Endothelial cell of umbilical vein (primary cell): ENCODE measurements at regions not wholly inside any gene's neighbourhood (a gene's known extent, or its start where the extent isn't known, plus 50 kb on each side); places are given as distances from the start of the nearest gene placed in this dataset.

Experiments used
- BruUV-seq: library from RNA; stranded (reverse); fragments of 400-500 nt; replicated peaks from 2 replicates; lab custom pipeline; 2021; lab: Mats Ljungman, UMichigan
- CTCF ChIA-PET: fragments of 300-600, 350-600 bp; sonication (Branson Sonifier 250); formaldehyde crosslinking; loops from one replicate; lab custom pipeline; 2021; ENCODE audit warnings: antibody characterized with exemption, inconsistent platforms; lab: Charles Lee
- POLR2A ChIA-PET: fragments of 300-600, 350-600 bp; sonication (Branson Sonifier 250); formaldehyde crosslinking; loops from one replicate; lab custom pipeline; 2021; ENCODE audit warnings: antibody characterized with exemption, inconsistent platforms; lab: Charles Lee
- DNase-seq: peaks from one replicate; pipeline ENCODE4 v3.0.0-alpha.2; 2011; ENCODE audit warnings: low read depth, low spot score
- FAIRE-seq: peaks from 2 replicates; lab custom pipeline; 2011; peaks lifted over from hg19 to GRCh38; lab: Jason Lieb, UNC
- H2AFZ ChIP-seq: 2 replicates; pipeline ENCODE4 v1.6.0; 2012; ENCODE audit warnings: low read depth, low read length, control low read depth, inconsistent platforms
- H3K27ac ChIP-seq: 2 replicates; pipeline ENCODE4 v1.5.1; 2011; ENCODE audit warnings: low read depth, mild to moderate bottlenecking, control low read depth, low read length, moderate library complexity; ENCODE audit not compliant: insufficient read depth
- H3K27me3 ChIP-seq, 2 experiments: 2 replicates each; pipeline versions ENCODE4 v1.6.0 to v1.6.1; 2011; ENCODE audit warnings: low read length in 2 of 2, mixed read lengths in 1 of 2; ENCODE audit not compliant: control insufficient read depth in 2 of 2, insufficient read depth in 2 of 2
- H3K36me3 ChIP-seq, 2 experiments: 2 replicates in 1 of 2; 3 replicates in 1 of 2; pipeline ENCODE4 v1.5.1; 2011; ENCODE audit warnings: low read length in 2 of 2, mild to moderate bottlenecking in 1 of 2, moderate library complexity in 1 of 2; ENCODE audit not compliant: control insufficient read depth in 2 of 2, insufficient read depth in 2 of 2; ENCODE audit errors: extremely low read depth in 1 of 2
- H3K4me1 ChIP-seq: 3 replicates; pipeline ENCODE4 v1.5.1; 2011; ENCODE audit warnings: mild to moderate bottlenecking, low read length; ENCODE audit not compliant: control insufficient read depth, insufficient read depth; ENCODE audit errors: extremely low read depth
- H3K4me2 ChIP-seq: 2 replicates; pipeline ENCODE4 v1.6.1; 2011; ENCODE audit warnings: low read length, control low read depth, mixed read lengths; ENCODE audit not compliant: insufficient read depth
- H3K4me3 ChIP-seq, 3 experiments: fragments of 200-600 bp in 1 of 3; sonication (generic), shearing (Covaris generic) in 1 of 3; replicated peaks in 1 of 3; 2 replicates each; pipeline ENCODE4 v1.5.1; 2011 to 2016; ENCODE audit warnings: control low read depth in 3 of 3, low read length in 3 of 3, mild to moderate bottlenecking in 2 of 3, inconsistent platforms in 1 of 3, low read depth in 1 of 3, moderate library complexity in 1 of 3; ENCODE audit not compliant: insufficient read depth in 1 of 3
- H3K79me2 ChIP-seq: 2 replicates; pipeline ENCODE4 v1.6.0; 2012; ENCODE audit warnings: low read length, inconsistent platforms; ENCODE audit not compliant: control insufficient read depth, insufficient read depth
- H3K9ac ChIP-seq: replicated peaks from 2 replicates; pipeline ENCODE3; 2011; ENCODE audit warnings: low read length, control low read depth; ENCODE audit not compliant: insufficient read depth; ENCODE audit errors: extremely low read depth
- H3K9me1 ChIP-seq: replicated peaks from 3 replicates; pipeline ENCODE4 v1.6.0; 2011; ENCODE audit warnings: mild to moderate bottlenecking, low read length; ENCODE audit not compliant: control insufficient read depth, insufficient read depth; ENCODE audit errors: extremely low read depth
- H3K9me3 ChIP-seq: replicated peaks from 2 replicates; pipeline ENCODE4 v1.5.1; 2012; ENCODE audit warnings: low read length, inconsistent platforms; ENCODE audit not compliant: control insufficient read depth, insufficient read depth
- H4K20me1 ChIP-seq: replicated peaks from 2 replicates; pipeline ENCODE3; 2011; ENCODE audit warnings: mild to moderate bottlenecking, low read length; ENCODE audit not compliant: control insufficient read depth, insufficient read depth; ENCODE audit errors: extremely low read depth
- CTCF ChIP-seq, 2 donors: IDR thresholded peaks; 1 replicate in 1 of 2; 2 replicates in 1 of 2; pipeline ENCODE4 v1.5.1; 2011; ENCODE audit warnings: low read length in 2 of 2, mild to moderate bottlenecking in 2 of 2, moderate library complexity in 2 of 2, control low read depth in 1 of 2, inconsistent platforms in 1 of 2, low read depth in 1 of 2; ENCODE audit not compliant: insufficient read depth in 1 of 2; ENCODE audit errors: extremely low read depth in 1 of 2
- EZH2 ChIP-seq: IDR thresholded peaks from 2 replicates; pipeline ENCODE4 v1.6.1; 2012; ENCODE audit warnings: borderline replicate concordance, low read depth, mild to moderate bottlenecking, moderate library complexity, low read length, inconsistent platforms; ENCODE audit not compliant: severe bottlenecking
- FOS ChIP-seq: IDR thresholded peaks from 2 replicates; pipeline ENCODE4 v1.6.1; 2011; ENCODE audit warnings: mild to moderate bottlenecking, low read length, moderate library complexity, borderline replicate concordance; ENCODE audit not compliant: insufficient read depth
- GATA2 ChIP-seq: IDR thresholded peaks from 2 replicates; pipeline ENCODE4 v1.7.0; 2011; ENCODE audit warnings: low read depth, mild to moderate bottlenecking, moderate library complexity, mixed read lengths, low read length; ENCODE audit not compliant: insufficient read length, insufficient read depth
- JUN ChIP-seq: IDR thresholded peaks from 2 replicates; pipeline ENCODE4 v1.6.1; 2011; ENCODE audit warnings: borderline replicate concordance, low read depth; ENCODE audit not compliant: insufficient read length, insufficient read depth
- MAX ChIP-seq: IDR thresholded peaks from 2 replicates; pipeline ENCODE4 v1.6.1; 2011; ENCODE audit not compliant: insufficient read depth, insufficient read length
- MYC ChIP-seq: IDR thresholded peaks from one replicate; pipeline ENCODE4 v1.6.1; 2011; ENCODE audit warnings: mild to moderate bottlenecking, low read depth, low read length
- POLR2A ChIP-seq: IDR thresholded peaks from 2 replicates; pipeline ENCODE4 v1.6.1; 2012; ENCODE audit warnings: low read depth, mild to moderate bottlenecking, control low read depth, low read length
- POLR2AphosphoS5 ChIP-seq: IDR thresholded peaks from 2 replicates; pipeline ENCODE4 v1.6.1; 2012; ENCODE audit warnings: low read depth, mild to moderate bottlenecking, control low read depth, low read length, moderate library complexity; ENCODE audit not compliant: insufficient read depth
- dilution Hi-C: fragments of 300-500 bp; cut with MboI; formaldehyde crosslinking; loops from one replicate; pipeline ENCODE4 v1.15.0; 2019; ENCODE audit warnings: low sequenced_read_pairs; ENCODE audit not compliant: extremely low pct_ligation_motif_present
- intact Hi-C: fragments of 100-400 bp; cut with micrococcal nuclease; formaldehyde crosslinking; loops from one replicate; pipeline ENCODE4 v1.10.0; 2022

- BruUV-seq: no TSS peak
Measured at GRCh38 chr16:52611817-52612673, 65.1 kb upstream of the TOX3 start.

More at GRCh38 chr16:52611817-52612673, 65.1 kb upstream of the TOX3 start:
- no peak overlapping the region for H2AFZ ChIP-seq
- no peaks in the 10 kb centered on the region for H4K20me1 ChIP-seq
- CTCF ChIA-PET: no interaction called here
- no peaks in the 10 kb centered on the region for H3K4me1 ChIP-seq
- H3K9me1 ChIP-seq: no peaks in the 10 kb centered on the region
- FAIRE-seq (no peak), DNase-seq (no peak)
- dilution Hi-C loops (no loop called here), intact Hi-C loops (no loop called here)
- no peaks in the 10 kb centered on the region for H3K36me3 ChIP-seq
- no peak overlapping the region for H3K27ac ChIP-seq
- no peak overlapping the region for H3K4me3 ChIP-seq
- TF ChIP-seq CTCF (IDR thresholded peaks at IDR 0.05; ENCODE audit: extremely low read depth in 1 of 2, insufficient read depth in 1 of 2, low read depth in 1 of 2, low read length in 2 of 2) (no peak), MAX (no peak), EZH2 (no peak), POLR2AphosphoS5 (no peak), JUN (no peak), POLR2A (no peak), MYC (no peak), FOS (no peak), GATA2 (no peak)
- no peaks in the 10 kb centered on the region for H3K27me3 ChIP-seq
- H3K79me2 ChIP-seq: no peaks in the 10 kb centered on the region
- no peak overlapping the region for H3K9ac ChIP-seq
- H3K4me2 ChIP-seq: no peak overlapping the region
- POLR2A ChIA-PET: no interaction called here
- H3K9me3 ChIP-seq: peaks cover 2% of the 10 kb centered on the region
